GM23248 (cell line): ENCODE measurements at regions not wholly inside any gene's neighbourhood (a gene's known extent, or its start where the extent isn't known, plus 50 kb on each side); places are given as distances from the start of the nearest gene placed in this dataset.

Experiments
- EZH2 ChIP-seq: fragments of 200-600 bp; sonication (generic); IDR thresholded peaks from 2 replicates; pipeline ENCODE4 v1.6.1; 2018; ENCODE audit warnings: antibody characterized with exemption, mild to moderate bottlenecking; ENCODE audit not compliant: insufficient read depth, poor library complexity, severe bottlenecking
- EZH2phosphoT487 ChIP-seq: fragments of 200-600 bp; sonication (generic); IDR thresholded peaks from 2 replicates; pipeline ENCODE4 v1.6.1; 2018; ENCODE audit warnings: antibody characterized with exemption, moderate library complexity, mild to moderate bottlenecking, low read depth; ENCODE audit not compliant: insufficient read depth

- no peak for TF ChIP-seq EZH2phosphoT487
- no peak for TF ChIP-seq EZH2
Measured at GRCh38 chr7:98556288-98556687, 60.8 kb upstream of the NPTX2 start.
